Loucy (cell line): ENCODE measurements at regions not wholly inside any gene's neighbourhood (a gene's known extent, or its start where the extent isn't known, plus 50 kb on each side); places are given as distances from the start of the nearest gene placed in this dataset.

ENCODE experiments used
- EZH2phosphoT487 ChIP-seq: fragments of 200-600 bp; IDR thresholded peaks from 2 replicates; pipeline ENCODE4 v1.6.1; 2018; ENCODE audit warnings: antibody characterized with exemption, mild to moderate bottlenecking, moderate library complexity, borderline replicate concordance
- TF ChIP-seq, protein P1 (sequence below): fragments of 200-600 bp; sonication (generic); conservative IDR thresholded peaks from 2 replicates; pipeline ENCODE4 v1.5.1; 2014; ENCODE audit warnings: mild to moderate bottlenecking, antibody characterized with exemption, low read length

- TF ChIP-seq, protein P1, sequence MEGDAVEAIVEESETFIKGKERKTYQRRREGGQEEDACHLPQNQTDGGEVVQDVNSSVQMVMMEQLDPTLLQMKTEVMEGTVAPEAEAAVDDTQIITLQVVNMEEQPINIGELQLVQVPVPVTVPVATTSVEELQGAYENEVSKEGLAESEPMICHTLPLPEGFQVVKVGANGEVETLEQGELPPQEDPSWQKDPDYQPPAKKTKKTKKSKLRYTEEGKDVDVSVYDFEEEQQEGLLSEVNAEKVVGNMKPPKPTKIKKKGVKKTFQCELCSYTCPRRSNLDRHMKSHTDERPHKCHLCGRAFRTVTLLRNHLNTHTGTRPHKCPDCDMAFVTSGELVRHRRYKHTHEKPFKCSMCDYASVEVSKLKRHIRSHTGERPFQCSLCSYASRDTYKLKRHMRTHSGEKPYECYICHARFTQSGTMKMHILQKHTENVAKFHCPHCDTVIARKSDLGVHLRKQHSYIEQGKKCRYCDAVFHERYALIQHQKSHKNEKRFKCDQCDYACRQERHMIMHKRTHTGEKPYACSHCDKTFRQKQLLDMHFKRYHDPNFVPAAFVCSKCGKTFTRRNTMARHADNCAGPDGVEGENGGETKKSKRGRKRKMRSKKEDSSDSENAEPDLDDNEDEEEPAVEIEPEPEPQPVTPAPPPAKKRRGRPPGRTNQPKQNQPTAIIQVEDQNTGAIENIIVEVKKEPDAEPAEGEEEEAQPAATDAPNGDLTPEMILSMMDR = no peak
- TF ChIP-seq EZH2phosphoT487 = no peak
These were observed 612.8 kb upstream of the MGMT start for GRCh38 chr10:128854204-128854603.
